Loucy (cell line): ENCODE measurements at regions not wholly inside any gene's neighbourhood (a gene's known extent, or its start where the extent isn't known, plus 50 kb on each side); places are given as distances from the start of the nearest gene placed in this dataset.

ENCODE experiments used
- H2AFZ ChIP-seq: fragments of 200-600 bp; sonication (generic); 2 replicates; pipeline ENCODE4 v1.6.0; 2016; ENCODE audit warnings: antibody characterized with exemption, mild to moderate bottlenecking, low read length, moderate library complexity
- H3F3A ChIP-seq: fragments of 200-600 bp; 2 replicates; pipeline ENCODE4 v1.6.0; 2016; ENCODE audit warnings: antibody characterized with exemption, low read depth, mild to moderate bottlenecking
- H3K27me3 ChIP-seq: fragments of 200-600 bp; sonication (generic); 2 replicates; pipeline ENCODE4 v1.6.1; 2014; ENCODE audit warnings: low read length, mild to moderate bottlenecking; ENCODE audit not compliant: insufficient read depth, poor library complexity, severe bottlenecking
- H3K36me3 ChIP-seq: fragments of 200-600 bp; sonication (generic); 2 replicates; pipeline ENCODE4 v1.6.1; 2016; ENCODE audit warnings: low read length; ENCODE audit not compliant: insufficient read depth
- H3K4me1 ChIP-seq: fragments of 200-600 bp; sonication (generic); 2 replicates; pipeline ENCODE4 v1.5.1; 2014; ENCODE audit warnings: low read length, mild to moderate bottlenecking; ENCODE audit not compliant: insufficient read depth, poor library complexity, severe bottlenecking
- H3K4me2 ChIP-seq: fragments of 200-600 bp; sonication (generic); 2 replicates; pipeline ENCODE4 v1.6.0; 2014; ENCODE audit warnings: antibody characterized with exemption, low read length, low read depth, mild to moderate bottlenecking; ENCODE audit not compliant: poor library complexity, severe bottlenecking
- H3K4me3 ChIP-seq: fragments of 200-600 bp; sonication (generic); 2 replicates; pipeline ENCODE4 v1.5.1; 2014; ENCODE audit warnings: low read length, mild to moderate bottlenecking, mixed read lengths; ENCODE audit not compliant: poor library complexity, severe bottlenecking
- H3K79me2 ChIP-seq: fragments of 200-600 bp; sonication (generic); 2 replicates; pipeline ENCODE4 v1.6.1; 2014; ENCODE audit warnings: low read length; ENCODE audit not compliant: insufficient read depth
- H3K9ac ChIP-seq: fragments of 200-600 bp; sonication (generic); 2 replicates; pipeline ENCODE4 v1.6.0; 2014; ENCODE audit warnings: mild to moderate bottlenecking, low read depth, low read length, moderate library complexity; ENCODE audit not compliant: poor library complexity, severe bottlenecking
- H3K9me2 ChIP-seq: fragments of 200-600 bp; sonication (generic); replicated peaks from 2 replicates; pipeline ENCODE4 v1.6.1; 2016; ENCODE audit warnings: low read depth, low read length, mixed read lengths
- H3K9me3 ChIP-seq: fragments of 200-600 bp; sonication (generic); 2 replicates; pipeline ENCODE4 v1.6.1; 2014; ENCODE audit warnings: mild to moderate bottlenecking, antibody characterized with exemption, low read length, low read depth; ENCODE audit not compliant: insufficient read depth
- H4K20me1 ChIP-seq: fragments of 200-600 bp; sonication (generic); 2 replicates; pipeline ENCODE4 v1.6.0; 2014; ENCODE audit warnings: antibody characterized with exemption, low read length, mild to moderate bottlenecking; ENCODE audit not compliant: insufficient read depth, poor library complexity, severe bottlenecking
- EZH2phosphoT487 ChIP-seq: fragments of 200-600 bp; IDR thresholded peaks from 2 replicates; pipeline ENCODE4 v1.6.1; 2018; ENCODE audit warnings: antibody characterized with exemption, mild to moderate bottlenecking, moderate library complexity, borderline replicate concordance
- TF ChIP-seq, protein P1 (sequence below): fragments of 200-600 bp; sonication (generic); conservative IDR thresholded peaks from 2 replicates; pipeline ENCODE4 v1.5.1; 2014; ENCODE audit warnings: mild to moderate bottlenecking, antibody characterized with exemption, low read length

- Histone ChIP-seq H4K20me1 (no peaks in the 10 kb centered on the region), H3K9me2 (no peaks in the 10 kb centered on the region), H3K27me3 (no peaks in the 10 kb centered on the region), H2AFZ (no peak overlapping the region), H3K4me3 (no peak overlapping the region), H3K36me3 (no peaks in the 10 kb centered on the region), H3K4me1 (no peaks in the 10 kb centered on the region), H3K79me2 (no peaks in the 10 kb centered on the region), H3K9ac (no peak overlapping the region), H3K4me2 (no peak overlapping the region), H3F3A (no peaks in the 10 kb centered on the region), H3K9me3 (no peaks in the 10 kb centered on the region)
- TF ChIP-seq, protein P1, sequence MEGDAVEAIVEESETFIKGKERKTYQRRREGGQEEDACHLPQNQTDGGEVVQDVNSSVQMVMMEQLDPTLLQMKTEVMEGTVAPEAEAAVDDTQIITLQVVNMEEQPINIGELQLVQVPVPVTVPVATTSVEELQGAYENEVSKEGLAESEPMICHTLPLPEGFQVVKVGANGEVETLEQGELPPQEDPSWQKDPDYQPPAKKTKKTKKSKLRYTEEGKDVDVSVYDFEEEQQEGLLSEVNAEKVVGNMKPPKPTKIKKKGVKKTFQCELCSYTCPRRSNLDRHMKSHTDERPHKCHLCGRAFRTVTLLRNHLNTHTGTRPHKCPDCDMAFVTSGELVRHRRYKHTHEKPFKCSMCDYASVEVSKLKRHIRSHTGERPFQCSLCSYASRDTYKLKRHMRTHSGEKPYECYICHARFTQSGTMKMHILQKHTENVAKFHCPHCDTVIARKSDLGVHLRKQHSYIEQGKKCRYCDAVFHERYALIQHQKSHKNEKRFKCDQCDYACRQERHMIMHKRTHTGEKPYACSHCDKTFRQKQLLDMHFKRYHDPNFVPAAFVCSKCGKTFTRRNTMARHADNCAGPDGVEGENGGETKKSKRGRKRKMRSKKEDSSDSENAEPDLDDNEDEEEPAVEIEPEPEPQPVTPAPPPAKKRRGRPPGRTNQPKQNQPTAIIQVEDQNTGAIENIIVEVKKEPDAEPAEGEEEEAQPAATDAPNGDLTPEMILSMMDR = no peak
- TF ChIP-seq EZH2phosphoT487 = no peak
These were observed 247.4 kb upstream of the TPM1 start for GRCh38 chr15:62795171-62795570.

DNA sequence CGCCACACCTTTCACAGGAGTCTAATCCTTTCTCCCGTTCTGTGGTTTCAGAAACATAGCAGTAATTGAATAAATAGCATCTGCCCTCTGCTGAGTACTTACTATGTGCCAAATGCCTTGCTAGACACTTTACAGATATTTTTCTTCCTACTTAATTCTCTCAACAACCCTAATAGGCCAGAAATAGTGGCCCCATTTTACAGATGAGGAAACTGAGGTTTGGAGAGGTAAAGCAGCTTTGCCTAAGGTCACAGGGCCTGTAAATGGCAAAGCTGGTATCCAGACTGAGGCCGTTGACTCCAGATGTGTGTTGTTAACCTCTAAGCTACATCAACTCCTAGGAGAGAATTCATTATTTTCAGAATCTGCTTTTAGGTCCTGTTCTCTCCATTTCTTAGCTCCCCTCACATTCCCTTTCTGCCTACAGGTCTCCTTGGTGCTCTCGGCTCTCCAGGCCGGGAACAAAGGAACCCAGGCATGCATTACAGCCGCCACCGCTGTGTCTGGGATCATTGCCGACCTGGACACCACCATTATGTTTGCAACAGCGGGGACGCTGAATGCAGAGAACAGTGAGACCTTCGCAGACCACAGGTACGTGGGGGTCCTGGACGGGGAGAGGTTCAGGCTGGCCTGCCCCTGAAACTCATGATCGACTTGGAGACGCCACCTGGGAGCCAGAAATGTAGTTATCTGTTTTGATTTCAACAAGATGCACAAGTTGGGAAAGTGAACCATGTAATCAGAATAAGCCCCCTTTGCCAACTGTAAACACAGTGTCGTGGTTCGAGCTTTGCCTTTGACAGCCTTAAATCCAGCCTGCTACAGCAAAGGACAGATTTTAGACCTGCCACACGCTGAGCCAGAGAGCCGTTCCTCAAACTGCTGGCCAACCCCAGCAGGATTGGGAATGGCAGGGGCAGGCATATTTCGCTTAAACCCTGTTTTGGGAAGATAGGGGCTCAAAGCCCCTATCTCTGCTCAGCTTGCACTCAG, 246.5 kb upstream of the TPM1 start:
- H3K79me2 ChIP-seq = no peaks in the 10 kb centered on the region
- no peaks in the 10 kb centered on the region for H3K36me3 ChIP-seq
- H4K20me1 ChIP-seq = no peaks in the 10 kb centered on the region
- no peak for TF ChIP-seq EZH2phosphoT487
- TF ChIP-seq, protein P1 = no peak
- no peaks in the 10 kb centered on the region for H3K4me1 ChIP-seq
- no peak overlapping the region for H2AFZ ChIP-seq
- no peak overlapping the region for H3K9ac ChIP-seq
- H3K4me3 ChIP-seq = no peak overlapping the region
- no peaks in the 10 kb centered on the region for H3F3A ChIP-seq
- no peaks in the 10 kb centered on the region for H3K27me3 ChIP-seq
- no peak overlapping the region for H3K4me2 ChIP-seq
- no peaks in the 10 kb centered on the region for H3K9me3 ChIP-seq
- no peaks in the 10 kb centered on the region for H3K9me2 ChIP-seq

GRCh38 chr15:62797171-62797570, 245.4 kb upstream of the TPM1 start:
- Histone ChIP-seq H3K9ac (no peak overlapping the region), H3K27me3 (no peaks in the 10 kb centered on the region), H3K4me1 (no peaks in the 10 kb centered on the region), H3K4me3 (no peak overlapping the region), H3F3A (no peaks in the 10 kb centered on the region), H3K9me3 (no peaks in the 10 kb centered on the region), H2AFZ (no peak overlapping the region), H4K20me1 (no peaks in the 10 kb centered on the region), H3K36me3 (no peaks in the 10 kb centered on the region), H3K79me2 (no peaks in the 10 kb centered on the region), H3K9me2 (no peaks in the 10 kb centered on the region), H3K4me2 (no peak overlapping the region)
- TF ChIP-seq, protein P1 = no peak
- no peak for TF ChIP-seq EZH2phosphoT487
